Smooth muscle cell (in vitro differentiated cells): ENCODE measurements at regions not wholly inside any gene's neighbourhood (a gene's known extent, or its start where the extent isn't known, plus 50 kb on each side); places are given as distances from the start of the nearest gene placed in this dataset.

Experiments used
- DNase-seq: peaks from one replicate; lab custom pipeline; 2025; ENCODE audit not compliant: unreplicated experiment; lab: John Stamatoyannopoulos, UW
- H2AFZ ChIP-seq: fragments of 200-600 bp; sonication (generic); 2 replicates; pipeline ENCODE4 v1.6.0; 2016; ENCODE audit warnings: antibody characterized with exemption, low read depth, mild to moderate bottlenecking
- H3F3A ChIP-seq: fragments of 200-600 bp; sonication (generic); 2 replicates; pipeline ENCODE4 v1.6.0; 2017; ENCODE audit warnings: antibody characterized with exemption, low read depth
- H3K27ac ChIP-seq: fragments of 200-600 bp; sonication (generic); 2 replicates; pipeline ENCODE4 v1.5.1; 2016; ENCODE audit warnings: low read depth, mild to moderate bottlenecking
- H3K27me3 ChIP-seq: fragments of 200-600 bp; sonication (generic); 2 replicates; pipeline ENCODE4 v1.6.1; 2016; ENCODE audit warnings: low read depth, mild to moderate bottlenecking
- H3K36me3 ChIP-seq: fragments of 200-600 bp; sonication (generic); 2 replicates; pipeline ENCODE4 v1.5.1; 2016; ENCODE audit warnings: low read depth
- H3K4me1 ChIP-seq: fragments of 200-600 bp; sonication (generic); 2 replicates; pipeline ENCODE4 v1.5.1; 2016; ENCODE audit warnings: low read depth
- H3K4me2 ChIP-seq: fragments of 200-600 bp; sonication (generic); 2 replicates; pipeline ENCODE4 v1.6.0; 2016; ENCODE audit warnings: mild to moderate bottlenecking
- H3K4me3 ChIP-seq: fragments of 200-600 bp; sonication (generic); 2 replicates; pipeline ENCODE4 v1.5.1; 2016; ENCODE audit warnings: mild to moderate bottlenecking
- H3K79me2 ChIP-seq: fragments of 200-600 bp; sonication (generic); 2 replicates; pipeline ENCODE4 v1.6.0; 2016; ENCODE audit warnings: low read depth, mild to moderate bottlenecking
- H3K9ac ChIP-seq: fragments of 200-600 bp; sonication (generic); 2 replicates; pipeline ENCODE4 v1.6.0; 2016; ENCODE audit warnings: low read depth
- H3K9me3 ChIP-seq: fragments of 200-600 bp; sonication (generic); replicated peaks from 2 replicates; pipeline ENCODE4 v1.5.1; 2016; ENCODE audit warnings: low read depth
- H4K20me1 ChIP-seq: fragments of 200-600 bp; sonication (generic); 2 replicates; pipeline ENCODE4 v1.6.0; 2016; ENCODE audit warnings: low read depth
- WGBS: methylation state at CpG from one replicate; pipeline ENCODE4 v1.1.7; 2016; ENCODE audit warnings: low lambda C conversion rate; 5-methylcytosine and 5-hydroxymethylcytosine counted together
- TF ChIP-seq, protein P1 (sequence below): fragments of 200-600 bp; sonication (generic); IDR thresholded peaks from 2 replicates; pipeline ENCODE4 v1.5.1; 2017; ENCODE audit warnings: borderline replicate concordance, mild to moderate bottlenecking, antibody characterized with exemption; ENCODE audit not compliant: insufficient read depth, poor library complexity, severe bottlenecking

DNA sequence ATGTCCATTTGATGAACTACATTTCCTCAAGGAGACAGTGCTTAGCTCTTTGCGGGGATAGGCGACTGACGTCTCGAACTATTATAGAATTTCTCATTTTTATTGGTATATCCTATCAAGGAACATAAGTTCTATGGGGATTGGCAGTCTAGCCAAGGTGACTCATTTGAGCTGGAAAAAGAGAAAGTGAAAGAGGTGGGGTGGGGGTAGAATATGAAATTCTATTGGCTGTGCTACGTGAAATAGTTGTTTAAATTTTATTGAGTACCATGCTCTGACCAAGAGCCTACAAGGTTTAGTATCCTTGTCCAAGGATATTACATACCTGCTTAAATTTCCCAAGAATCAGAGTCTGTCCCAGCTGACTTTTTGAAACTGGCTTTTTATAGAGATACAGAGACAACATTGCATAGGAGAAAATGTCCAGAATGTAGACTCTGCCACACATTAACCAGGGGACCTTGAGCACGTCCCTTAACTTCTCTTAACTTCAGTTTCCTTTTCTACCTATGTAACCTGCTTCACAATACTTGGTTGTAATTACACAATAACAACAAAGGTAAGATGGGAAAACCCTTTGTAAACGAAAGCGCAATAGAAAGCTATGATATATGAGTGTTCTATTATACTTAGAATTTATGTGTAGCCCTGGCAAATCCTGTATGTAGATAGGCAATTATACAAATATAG lies 226.4 kb upstream of the WWC1 start:
- no peak overlapping the region for H2AFZ ChIP-seq
- no peak overlapping the region for H3K4me3 ChIP-seq
- H3K27me3 ChIP-seq: no peaks in the 10 kb centered on the region
- no peaks in the 10 kb centered on the region for H4K20me1 ChIP-seq
- H3K9ac ChIP-seq: no peak overlapping the region
- no peaks in the 10 kb centered on the region for H3K4me1 ChIP-seq
- no peak overlapping the region for H3K27ac ChIP-seq
- no peak for DNase-seq
- H3K9me3 ChIP-seq: no peaks in the 10 kb centered on the region
- TF ChIP-seq, protein P1, sequence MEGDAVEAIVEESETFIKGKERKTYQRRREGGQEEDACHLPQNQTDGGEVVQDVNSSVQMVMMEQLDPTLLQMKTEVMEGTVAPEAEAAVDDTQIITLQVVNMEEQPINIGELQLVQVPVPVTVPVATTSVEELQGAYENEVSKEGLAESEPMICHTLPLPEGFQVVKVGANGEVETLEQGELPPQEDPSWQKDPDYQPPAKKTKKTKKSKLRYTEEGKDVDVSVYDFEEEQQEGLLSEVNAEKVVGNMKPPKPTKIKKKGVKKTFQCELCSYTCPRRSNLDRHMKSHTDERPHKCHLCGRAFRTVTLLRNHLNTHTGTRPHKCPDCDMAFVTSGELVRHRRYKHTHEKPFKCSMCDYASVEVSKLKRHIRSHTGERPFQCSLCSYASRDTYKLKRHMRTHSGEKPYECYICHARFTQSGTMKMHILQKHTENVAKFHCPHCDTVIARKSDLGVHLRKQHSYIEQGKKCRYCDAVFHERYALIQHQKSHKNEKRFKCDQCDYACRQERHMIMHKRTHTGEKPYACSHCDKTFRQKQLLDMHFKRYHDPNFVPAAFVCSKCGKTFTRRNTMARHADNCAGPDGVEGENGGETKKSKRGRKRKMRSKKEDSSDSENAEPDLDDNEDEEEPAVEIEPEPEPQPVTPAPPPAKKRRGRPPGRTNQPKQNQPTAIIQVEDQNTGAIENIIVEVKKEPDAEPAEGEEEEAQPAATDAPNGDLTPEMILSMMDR: no peak
- H3K79me2 ChIP-seq: no peaks in the 10 kb centered on the region
- no peaks in the 10 kb centered on the region for H3K36me3 ChIP-seq
- H3K4me2 ChIP-seq: no peak overlapping the region
- no peaks in the 10 kb centered on the region for H3F3A ChIP-seq
- WGBS: 95% methylated on average over 8 of the region's 8 CpGs

DNA sequence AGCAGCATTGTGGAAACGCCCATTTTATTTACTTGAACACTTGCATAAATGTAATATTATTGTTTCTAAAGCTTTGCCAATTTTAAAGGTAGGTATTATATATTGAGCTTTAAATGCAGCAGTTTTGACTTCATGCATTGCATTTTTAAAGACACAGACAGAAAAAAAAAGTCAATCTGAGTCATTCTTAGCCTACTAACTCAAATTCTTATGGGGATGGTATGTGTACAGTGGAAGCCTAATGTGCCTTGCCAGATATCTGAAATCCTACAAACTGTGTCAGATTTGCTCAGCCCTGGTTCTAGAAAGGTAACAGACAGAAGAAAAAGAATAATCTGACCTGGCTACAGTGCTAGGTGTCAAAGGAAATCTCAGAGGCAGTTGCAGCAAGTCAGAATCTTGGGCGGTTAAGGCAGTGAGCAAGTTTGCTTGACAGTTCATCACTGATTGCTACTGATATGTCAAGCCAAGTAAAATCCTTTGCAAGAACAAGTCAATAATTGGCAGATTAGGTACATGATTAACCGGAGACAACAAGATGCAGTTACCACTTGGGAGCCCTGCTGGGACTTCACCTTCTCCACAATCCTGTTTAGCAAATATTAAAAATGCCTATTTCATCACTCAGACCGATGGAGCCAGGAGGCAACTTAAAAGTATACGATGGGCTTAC lies 224.8 kb upstream of the WWC1 start:
- Histone ChIP-seq H3K9ac (no peak overlapping the region), H3K4me3 (no peak overlapping the region), H3K4me1 (no peaks in the 10 kb centered on the region), H3K9me3 (no peaks in the 10 kb centered on the region), H3K27ac (no peak overlapping the region), H3K27me3 (no peaks in the 10 kb centered on the region), H3K4me2 (no peak overlapping the region), H4K20me1 (no peaks in the 10 kb centered on the region), H3F3A (no peaks in the 10 kb centered on the region), H3K79me2 (no peaks in the 10 kb centered on the region), H3K36me3 (no peaks in the 10 kb centered on the region), H2AFZ (no peak overlapping the region)
- no peak for DNase-seq
- TF ChIP-seq, protein P1: no peak
- WGBS: 89% methylated on average over 5 of the region's 5 CpGs

DNA sequence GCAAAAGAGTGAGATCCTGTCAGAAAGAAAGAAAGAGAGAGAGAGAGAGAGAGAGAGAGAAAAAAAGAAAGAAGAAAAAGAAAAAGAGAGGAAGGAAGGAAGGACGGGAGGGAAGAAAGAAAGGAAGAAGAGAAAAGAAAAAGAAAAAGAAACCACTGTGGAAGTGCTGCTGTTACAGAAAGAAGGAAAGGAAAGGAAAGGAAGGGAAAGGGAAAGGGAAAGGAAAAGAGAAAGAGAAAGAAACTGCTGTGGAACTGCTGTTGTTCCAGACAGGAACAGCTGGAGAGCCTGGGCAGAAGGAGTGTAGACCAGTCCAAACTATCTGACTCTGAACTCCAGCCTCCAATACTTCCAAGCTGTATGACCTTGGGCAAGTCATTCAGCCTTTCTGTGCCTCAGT lies 220.7 kb upstream of the WWC1 start:
- Histone ChIP-seq H3K79me2 (no peaks in the 10 kb centered on the region), H3K27me3 (no peaks in the 10 kb centered on the region), H3K9ac (no peak overlapping the region), H3K4me3 (no peak overlapping the region), H3F3A (no peaks in the 10 kb centered on the region), H3K36me3 (no peaks in the 10 kb centered on the region), H3K27ac (no peak overlapping the region), H3K9me3 (no peaks in the 10 kb centered on the region), H3K4me1 (no peaks in the 10 kb centered on the region), H2AFZ (no peak overlapping the region), H3K4me2 (no peak overlapping the region), H4K20me1 (no peaks in the 10 kb centered on the region)
- WGBS: 100% methylated on average over 1 of the region's 1 CpG
- no peak for DNase-seq
- TF ChIP-seq, protein P1: no peak

DNA sequence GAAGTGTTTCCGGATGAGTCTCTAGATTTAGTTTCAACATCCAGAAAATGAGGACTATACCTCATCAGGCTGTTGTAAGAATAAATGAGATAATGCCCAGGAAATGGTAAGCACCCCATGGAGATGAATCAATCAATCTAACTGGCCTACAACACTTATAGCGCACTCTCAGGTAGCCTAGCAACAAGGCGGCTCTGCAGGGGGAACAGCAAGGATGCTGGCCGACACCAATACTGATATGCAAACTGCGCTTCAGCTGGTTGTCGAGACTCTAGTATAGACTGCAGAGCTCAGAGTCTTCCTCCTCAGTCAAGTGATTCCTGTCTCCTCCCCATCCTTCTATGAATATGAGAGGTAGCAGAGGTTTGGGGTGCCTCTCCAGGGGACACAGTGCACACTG lies 218.8 kb upstream of the WWC1 start:
- Histone ChIP-seq H2AFZ (no peak overlapping the region), H3F3A (no peaks in the 10 kb centered on the region), H3K36me3 (no peaks in the 10 kb centered on the region), H3K4me3 (no peak overlapping the region), H3K4me2 (no peak overlapping the region), H3K27me3 (no peaks in the 10 kb centered on the region), H3K27ac (no peak overlapping the region), H3K9me3 (no peaks in the 10 kb centered on the region), H4K20me1 (no peaks in the 10 kb centered on the region), H3K79me2 (no peaks in the 10 kb centered on the region), H3K9ac (no peak overlapping the region), H3K4me1 (no peaks in the 10 kb centered on the region)
- WGBS: 90% methylated on average over 6 of the region's 6 CpGs
- DNase-seq: no peak
- TF ChIP-seq, protein P1: no peak
